Gastrocnemius medialis (tissue), 4 donors: ENCODE measurements at regions not wholly inside any gene's neighbourhood (a gene's known extent, or its start where the extent isn't known, plus 50 kb on each side); places are given as distances from the start of the nearest gene placed in this dataset.

Experiments used
- CTCF ChIP-seq, 5 experiments: fragments of 450-650 bp in 3 of 5; fragments of 200-600 bp in 2 of 5; sonication (generic) in 2 of 5; IDR thresholded peaks in 4 of 5; conservative IDR thresholded peaks in 1 of 5; 1 replicate in 4 of 5; 2 replicates in 1 of 5; pipeline ENCODE4 v1.5.1; 2016 to 2019; ENCODE audit warnings: antibody characterized with exemption in 5 of 5, mild to moderate bottlenecking in 3 of 5, moderate library complexity in 3 of 5
- POLR2A ChIP-seq, 2 donors: fragments of 450-650 bp; IDR thresholded peaks; one replicate each; pipeline ENCODE4 v1.6.1; 2017; ENCODE audit warnings: antibody characterized with exemption in 2 of 2, mild to moderate bottlenecking in 2 of 2, moderate library complexity in 2 of 2

GRCh38 chr3:20254268-20255117 lies 68.5 kb upstream of the SGO1 start:
- TF ChIP-seq CTCF (IDR thresholded peaks at IDR 0.05 in 4 of 5, conservative IDR thresholded peaks at IDR 0.05 in 1 of 5) (no peak), POLR2A (IDR thresholded peaks at IDR 0.05) (no peak)
